ENCODE measurements at regions not wholly inside any gene's neighbourhood (a gene's known extent, or its start where the extent isn't known, plus 50 kb on each side); places are given as distances from the start of the nearest gene placed in this dataset.

DNA sequence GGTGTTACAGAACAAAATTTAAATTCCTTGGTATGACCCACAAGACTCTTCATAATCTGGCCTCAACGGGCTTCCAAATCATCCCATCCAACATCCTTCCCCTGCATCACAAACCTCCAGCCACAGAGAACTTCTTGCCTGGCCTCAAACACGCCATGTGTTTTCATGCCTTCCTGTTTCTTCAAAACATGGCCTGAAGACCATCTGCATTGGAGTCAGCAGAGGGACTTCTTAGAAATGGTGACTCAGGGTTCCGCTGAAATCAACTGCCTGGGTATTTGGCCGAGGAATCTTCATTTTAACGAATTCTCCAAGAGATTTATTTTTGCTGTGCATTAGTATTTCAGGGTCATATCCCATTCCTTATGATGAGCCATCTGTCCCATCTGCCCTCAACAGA, 138.1 kb upstream of the RAP2B start:
- TF ChIP-seq, protein P1, sequence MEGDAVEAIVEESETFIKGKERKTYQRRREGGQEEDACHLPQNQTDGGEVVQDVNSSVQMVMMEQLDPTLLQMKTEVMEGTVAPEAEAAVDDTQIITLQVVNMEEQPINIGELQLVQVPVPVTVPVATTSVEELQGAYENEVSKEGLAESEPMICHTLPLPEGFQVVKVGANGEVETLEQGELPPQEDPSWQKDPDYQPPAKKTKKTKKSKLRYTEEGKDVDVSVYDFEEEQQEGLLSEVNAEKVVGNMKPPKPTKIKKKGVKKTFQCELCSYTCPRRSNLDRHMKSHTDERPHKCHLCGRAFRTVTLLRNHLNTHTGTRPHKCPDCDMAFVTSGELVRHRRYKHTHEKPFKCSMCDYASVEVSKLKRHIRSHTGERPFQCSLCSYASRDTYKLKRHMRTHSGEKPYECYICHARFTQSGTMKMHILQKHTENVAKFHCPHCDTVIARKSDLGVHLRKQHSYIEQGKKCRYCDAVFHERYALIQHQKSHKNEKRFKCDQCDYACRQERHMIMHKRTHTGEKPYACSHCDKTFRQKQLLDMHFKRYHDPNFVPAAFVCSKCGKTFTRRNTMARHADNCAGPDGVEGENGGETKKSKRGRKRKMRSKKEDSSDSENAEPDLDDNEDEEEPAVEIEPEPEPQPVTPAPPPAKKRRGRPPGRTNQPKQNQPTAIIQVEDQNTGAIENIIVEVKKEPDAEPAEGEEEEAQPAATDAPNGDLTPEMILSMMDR (IDR thresholded peaks at IDR 0.05; ENCODE audit: low read depth, low read length), result no peak
- H3K4me3 ChIP-seq (ENCODE audit: low read depth, low read length), result no peak overlapping the region

GRCh38 chr3:153026026-153026425, 136.0 kb upstream of the RAP2B start:
- TF ChIP-seq, protein P1 (IDR thresholded peaks at IDR 0.05; ENCODE audit: low read depth, low read length), result peak; percentile 35; the same call in 1 of the 2 replicates

DNA sequence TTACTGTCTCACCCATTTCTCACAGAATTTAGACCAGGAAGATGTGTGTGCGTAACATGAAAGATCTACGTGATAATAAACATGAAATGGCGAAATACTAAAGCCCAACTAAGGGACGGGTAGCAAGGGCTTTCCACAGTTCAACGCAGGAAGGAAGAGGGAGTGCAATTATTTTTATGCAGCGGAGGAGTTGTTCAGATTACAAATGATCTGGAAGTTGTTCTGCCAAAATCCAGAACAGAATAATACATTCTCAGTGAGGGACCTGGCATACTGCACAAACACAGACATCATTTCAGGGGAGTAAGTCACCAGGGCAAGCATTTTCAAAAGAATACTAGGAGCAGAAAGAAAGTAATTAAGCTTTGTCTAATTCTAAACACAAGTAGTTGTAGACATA, 133.6 kb upstream of the RAP2B start:
- no peak overlapping the region for H3K4me3 ChIP-seq (ENCODE audit: low read depth, low read length)
- TF ChIP-seq, protein P1 (IDR thresholded peaks at IDR 0.05; ENCODE audit: low read depth, low read length), result no peak

More at GRCh38 chr3:153026026-153026425, 136.0 kb upstream of the RAP2B start:
- no peak overlapping the region for H3K4me3 ChIP-seq (ENCODE audit: low read depth, low read length)

DNA sequence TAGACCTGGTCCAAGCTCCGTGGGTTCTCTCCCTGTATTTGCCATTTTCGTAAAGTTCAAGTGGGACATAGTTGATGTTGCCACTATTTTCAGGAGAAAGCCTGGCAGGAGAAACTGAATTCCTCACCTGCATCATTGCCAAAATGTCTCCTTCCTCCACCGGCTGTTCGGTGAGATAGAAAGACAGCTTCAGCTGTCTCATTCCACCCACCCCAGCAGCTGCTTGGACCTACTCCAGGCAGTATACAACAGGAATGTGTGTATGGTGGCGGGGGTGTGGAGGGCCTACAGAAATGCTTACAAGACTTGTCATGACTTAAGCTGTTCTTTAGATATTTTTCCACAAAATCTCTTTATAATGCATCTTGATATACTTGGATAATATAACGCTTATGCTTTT, 132.7 kb upstream of the RAP2B start:
- TF ChIP-seq, protein P1 (IDR thresholded peaks at IDR 0.05; ENCODE audit: low read depth, low read length), result no peak

DNA sequence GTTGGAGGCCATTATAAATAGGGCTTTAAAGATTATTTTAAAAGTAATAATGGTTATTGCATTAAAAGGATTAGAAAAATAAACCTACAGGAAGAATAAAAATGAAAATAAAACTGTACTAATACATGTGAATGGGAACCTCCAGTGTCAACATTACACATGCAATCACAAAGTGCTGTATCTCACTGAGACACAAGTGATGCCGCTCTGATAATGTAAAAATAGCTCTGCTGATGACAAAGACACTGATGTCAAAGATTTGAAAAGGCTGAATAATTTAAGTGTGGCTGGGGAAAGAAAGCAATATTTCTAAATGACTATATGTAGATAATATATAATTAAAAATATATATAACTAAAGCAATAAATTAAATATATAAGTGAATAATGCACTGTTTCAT, 129.1 kb upstream of the RAP2B start:
- H3K4me3 ChIP-seq (ENCODE audit: low read depth, low read length), result no peak overlapping the region
- TF ChIP-seq, protein P1 (IDR thresholded peaks at IDR 0.05; ENCODE audit: low read depth, low read length), result no peak

More for the DNA sequence above, 132.7 kb upstream of the RAP2B start:
- H3K4me3 ChIP-seq (ENCODE audit: low read depth, low read length), result no peak overlapping the region

GRCh38 chr3:153036846-153037245, 125.2 kb upstream of the RAP2B start:
- TF ChIP-seq, protein P1 (IDR thresholded peaks at IDR 0.05; ENCODE audit: low read depth, low read length), result no peak
- no peak overlapping the region for H3K4me3 ChIP-seq (ENCODE audit: low read depth, low read length)

- TF ChIP-seq, protein P1 (IDR thresholded peaks at IDR 0.05; ENCODE audit: low read depth, low read length), result no peak
- H3K4me3 ChIP-seq (ENCODE audit: low read depth, low read length), result no peak overlapping the region
These were observed 123.7 kb upstream of the RAP2B start for GRCh38 chr3:153038367-153038766.

All from WI38 (cell line).